Middle frontal gyrus (tissue), 1 donor: ENCODE measurements at regions not wholly inside any gene's neighbourhood (a gene's known extent, or its start where the extent isn't known, plus 50 kb on each side); places are given as distances from the start of the nearest gene placed in this dataset.
"Not testable (repeated sequence)": the region's sequence is repeated elsewhere in the genome, so short reads cannot be mapped to it uniquely, and the experiment has no call there.

Source experiments
- DNase-seq: peaks from one replicate; pipeline ENCODE4 v3.0.0-alpha.2; 2015; ENCODE audit warnings: low spot score; ENCODE audit errors: extremely low spot score

DNA sequence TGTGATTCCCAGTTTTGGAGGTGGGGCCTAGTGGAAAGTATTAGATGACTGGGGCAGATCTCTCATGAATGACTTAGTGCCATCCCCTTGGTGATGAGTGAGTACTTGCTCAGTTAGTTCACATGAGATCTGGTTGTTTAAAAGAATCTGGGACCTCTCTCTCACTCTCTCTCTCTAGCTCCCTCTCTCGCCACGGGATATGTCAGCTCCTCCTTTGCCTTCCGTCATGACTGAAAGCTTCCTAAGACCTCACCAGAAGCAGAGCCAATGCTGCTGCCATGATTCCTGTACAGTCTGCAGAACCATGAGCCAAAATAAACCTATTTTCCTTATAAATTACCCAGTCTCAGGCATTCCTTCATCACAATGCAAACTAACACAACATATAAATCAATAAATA, 176.7 kb downstream of the PRELID2 start:
- DNase-seq: no peak

DNA sequence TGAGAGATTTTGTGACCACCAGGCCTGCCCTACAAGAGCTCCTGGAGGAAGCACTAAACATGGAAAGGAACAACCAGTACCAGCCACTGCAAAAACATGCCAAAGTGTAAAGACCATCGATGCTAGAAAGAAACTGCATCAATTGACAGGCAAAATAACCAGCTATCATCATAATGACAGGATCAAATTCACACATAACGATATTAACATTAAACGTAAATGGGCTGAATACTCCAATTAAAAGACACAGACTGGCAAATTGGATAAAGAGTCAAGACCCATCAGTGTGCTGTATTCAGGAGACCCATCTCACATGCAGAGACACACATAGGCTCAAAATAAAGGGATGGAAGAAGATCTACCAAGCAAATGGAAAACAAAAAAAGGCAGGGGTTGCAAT, 182.4 kb downstream of the PRELID2 start:
- DNase-seq: not testable (repeated sequence)

DNA sequence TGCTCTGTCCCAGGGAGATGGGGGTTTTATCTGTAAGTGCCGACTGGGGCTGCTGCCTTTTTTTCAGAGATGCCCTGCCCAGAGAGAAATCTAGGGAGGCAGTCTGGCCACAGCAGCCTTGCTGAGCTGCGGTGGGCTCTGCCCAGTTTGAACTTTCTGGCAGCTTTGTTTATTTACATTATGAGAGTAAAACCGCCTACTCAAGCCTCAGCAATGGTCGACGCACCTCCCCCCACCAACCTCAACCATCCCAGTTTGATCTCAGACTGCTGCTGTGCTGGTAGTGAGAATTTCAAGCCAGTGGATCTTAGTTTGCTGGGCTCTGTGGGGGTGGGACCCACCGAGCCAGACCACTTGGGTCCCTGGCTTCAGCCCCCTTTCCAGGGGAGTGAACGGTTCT, 188.0 kb downstream of the PRELID2 start:
- DNase-seq: not testable (repeated sequence)

DNA sequence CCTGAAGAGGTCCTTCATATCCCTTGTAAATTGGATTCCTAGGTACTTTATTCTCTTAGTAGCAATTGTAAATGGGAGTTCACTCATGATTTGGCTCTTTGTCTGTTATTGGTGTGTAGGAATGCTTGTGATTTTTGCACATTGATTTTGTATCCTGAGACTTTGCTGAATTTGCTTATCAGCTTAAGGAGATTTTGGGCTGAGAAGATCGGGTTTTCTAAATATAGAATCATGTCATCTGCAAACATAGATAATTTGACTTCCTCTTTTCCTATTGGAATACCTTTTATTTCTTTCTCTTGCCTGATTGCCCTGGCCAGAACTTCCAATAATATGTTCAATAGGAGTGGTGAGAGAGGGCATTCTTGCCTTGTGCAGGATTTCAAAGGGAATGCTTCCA, 191.9 kb downstream of the PRELID2 start:
- not testable (repeated sequence) for DNase-seq

DNA sequence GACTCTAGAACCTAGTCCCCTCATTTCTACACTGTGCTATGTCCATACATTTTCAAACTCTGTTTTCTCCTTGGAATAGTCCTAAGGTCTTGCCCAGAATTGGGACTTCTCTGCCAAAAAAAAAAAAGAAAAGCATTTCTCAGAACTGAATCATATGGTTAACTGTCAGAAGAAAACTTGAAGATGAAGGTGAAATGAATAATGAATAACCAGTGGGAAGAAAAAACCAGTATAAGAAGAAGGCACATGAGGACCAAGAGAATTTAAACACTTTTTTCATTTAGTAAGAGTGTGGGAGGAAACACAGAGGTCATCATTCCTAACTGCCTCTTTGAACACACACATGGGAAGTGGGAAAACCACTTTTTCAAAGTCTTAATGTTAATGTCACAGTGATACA, 197.7 kb downstream of the PRELID2 start:
- DNase-seq: no peak

DNA sequence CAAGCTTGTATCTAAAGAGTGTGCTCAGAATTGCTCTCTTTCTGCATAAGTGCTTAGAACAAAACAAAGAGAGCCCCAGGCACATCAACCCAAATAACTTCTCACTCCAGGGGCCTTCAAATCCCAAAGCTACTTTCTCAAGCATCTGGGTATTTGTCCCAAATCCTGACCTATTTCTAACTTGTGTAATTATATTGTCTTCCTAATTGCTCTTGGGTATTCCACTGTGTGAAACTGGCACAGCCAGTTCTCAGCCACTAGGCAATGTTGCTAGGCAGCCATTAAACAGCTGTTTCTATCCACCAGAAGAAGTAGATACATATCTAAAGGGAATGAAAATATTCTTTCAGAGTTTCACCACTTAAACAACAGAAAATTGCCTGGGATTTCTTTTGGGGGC, 198.8 kb downstream of the PRELID2 start:
- no peak for DNase-seq

DNA sequence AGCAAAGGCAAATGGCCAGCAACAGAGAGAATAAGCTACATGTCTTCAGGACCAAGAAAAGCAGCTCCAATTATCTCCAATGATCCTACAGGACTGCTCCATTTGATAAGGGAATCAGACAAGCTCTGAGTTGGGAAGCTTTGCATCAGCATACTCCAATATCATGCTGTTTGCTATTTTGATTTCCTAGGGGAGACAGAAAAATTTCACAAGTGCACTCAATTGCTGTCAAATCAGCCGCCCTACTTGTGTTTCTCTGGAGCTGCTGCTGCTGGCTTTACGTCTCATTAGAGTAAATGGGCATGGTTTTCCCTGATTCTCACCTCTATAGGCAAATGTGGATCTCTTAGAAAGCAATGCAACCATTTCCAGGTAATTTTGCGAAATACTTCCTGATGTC, 201.7 kb downstream of the PRELID2 start:
- DNase-seq: no peak

DNA sequence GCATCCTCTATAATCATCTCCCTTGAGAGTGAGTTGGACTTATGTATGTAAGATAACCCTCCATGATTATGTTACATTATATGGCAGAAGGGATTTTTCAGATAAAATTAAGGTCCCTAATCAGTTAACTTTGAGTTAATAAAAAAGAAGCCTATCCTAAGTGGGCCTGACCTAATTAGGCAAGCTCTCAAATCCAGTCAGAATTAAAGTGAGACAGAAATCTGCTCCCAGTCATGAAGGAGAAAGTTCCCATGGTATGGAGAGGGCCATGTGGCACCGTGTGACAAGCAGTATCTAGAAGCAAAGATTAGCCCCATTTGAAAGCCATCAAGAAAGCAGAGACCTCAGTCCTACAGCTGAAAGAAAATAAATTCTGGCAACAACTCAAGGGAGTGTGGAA, 202.4 kb downstream of the PRELID2 start:
- no peak for DNase-seq

DNA sequence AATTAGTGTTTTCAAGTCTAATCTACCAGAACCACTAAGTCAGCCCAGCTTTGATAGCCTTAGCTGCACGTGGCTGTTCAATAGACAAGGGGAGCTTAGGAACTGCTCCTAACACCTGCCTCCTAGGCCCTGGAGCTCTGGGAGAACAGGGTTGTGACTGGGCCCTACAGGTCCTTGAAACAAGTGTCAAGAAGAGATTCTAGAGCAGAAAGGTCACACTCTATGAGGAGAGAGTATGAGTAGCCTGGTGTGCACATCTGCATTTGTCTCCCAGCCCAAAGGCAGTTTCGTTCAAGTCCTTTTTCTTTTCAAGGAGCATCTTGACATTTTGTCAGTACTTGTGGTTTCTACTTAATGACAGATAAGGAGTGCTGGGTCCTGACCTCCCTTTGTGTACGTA, 206.1 kb downstream of the PRELID2 start:
- DNase-seq: no peak

DNA sequence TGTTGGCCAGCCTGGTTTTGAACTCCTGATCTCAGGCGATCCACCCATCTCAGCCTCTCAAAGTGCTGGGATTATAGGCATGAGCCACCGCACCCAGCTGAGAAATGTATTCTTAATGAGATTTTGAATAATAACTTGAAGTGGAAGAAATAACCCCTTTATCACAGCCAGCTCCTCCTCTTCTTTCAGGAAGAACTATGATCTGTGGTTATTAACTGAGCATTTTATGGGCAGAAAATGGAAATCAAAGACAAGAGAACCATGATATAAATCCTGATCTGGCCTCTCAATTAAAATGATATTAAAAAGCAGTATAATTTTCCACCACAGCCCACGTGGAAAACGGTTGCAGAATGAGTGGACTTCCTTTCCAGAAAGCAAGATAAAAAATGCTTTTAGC, 206.6 kb downstream of the PRELID2 start:
- no peak for DNase-seq

DNA sequence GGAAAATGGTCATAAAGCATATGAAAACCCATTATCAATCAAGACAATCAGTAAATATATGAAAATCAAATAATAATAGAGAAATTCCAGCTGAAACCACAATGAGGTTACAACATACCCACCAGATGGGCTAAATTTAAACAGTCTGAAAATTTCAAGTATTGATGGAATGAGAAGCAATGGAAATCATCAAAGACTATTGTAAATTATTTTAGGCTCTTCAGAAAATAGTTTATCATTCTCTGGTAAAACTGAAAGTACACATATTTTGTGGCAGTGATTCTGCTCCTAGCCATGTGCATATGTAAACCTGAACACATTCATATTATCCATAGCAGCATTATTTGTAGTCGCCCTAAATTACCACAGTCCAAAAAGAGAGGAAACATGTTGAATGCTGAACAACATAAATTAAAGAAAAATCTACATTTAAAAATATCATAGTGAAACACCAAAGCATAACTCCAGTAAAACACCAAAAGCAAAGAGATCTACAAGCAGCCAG, 215.3 kb downstream of the PRELID2 start:
- no peak for DNase-seq

DNA sequence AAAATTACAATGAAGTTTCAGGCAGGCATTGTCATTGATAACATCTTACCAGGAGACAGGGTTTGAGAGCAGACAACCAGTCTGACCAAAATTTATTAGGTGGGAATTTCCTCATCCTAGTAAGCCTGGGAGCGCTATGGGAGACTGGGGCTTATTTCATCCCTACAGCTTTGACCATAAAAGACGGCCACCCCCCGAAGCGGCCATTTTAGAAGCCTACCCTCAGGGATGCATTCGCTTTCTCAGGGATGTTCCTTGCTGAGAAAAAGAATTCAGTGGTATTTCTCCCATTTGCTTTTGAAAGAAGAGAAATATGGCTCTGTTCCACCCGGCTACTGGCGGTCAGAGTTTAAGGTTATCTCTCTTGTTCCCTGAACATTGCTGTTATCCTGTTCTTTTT, 218.4 kb downstream of the PRELID2 start:
- not testable (repeated sequence) for DNase-seq

DNA sequence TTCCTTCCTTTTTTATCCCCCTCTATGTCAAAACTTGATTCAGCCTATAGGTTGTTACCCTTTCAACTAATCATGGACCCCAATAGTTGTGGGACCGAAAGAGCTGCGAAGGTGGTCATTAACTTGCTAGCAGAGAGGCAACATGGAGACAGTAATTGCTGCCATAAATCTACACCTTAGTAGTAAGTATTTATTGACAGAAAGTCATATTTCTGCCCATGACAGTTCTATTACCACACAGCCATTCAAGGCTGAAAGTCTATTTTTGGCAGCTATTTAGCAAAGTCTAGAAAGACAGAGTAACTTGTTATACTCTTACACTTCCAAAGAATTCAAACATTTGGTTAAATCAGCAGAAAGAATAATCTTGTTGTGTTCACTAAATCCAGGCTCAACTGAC, 236.2 kb downstream of the PRELID2 start:
- no peak for DNase-seq

DNA sequence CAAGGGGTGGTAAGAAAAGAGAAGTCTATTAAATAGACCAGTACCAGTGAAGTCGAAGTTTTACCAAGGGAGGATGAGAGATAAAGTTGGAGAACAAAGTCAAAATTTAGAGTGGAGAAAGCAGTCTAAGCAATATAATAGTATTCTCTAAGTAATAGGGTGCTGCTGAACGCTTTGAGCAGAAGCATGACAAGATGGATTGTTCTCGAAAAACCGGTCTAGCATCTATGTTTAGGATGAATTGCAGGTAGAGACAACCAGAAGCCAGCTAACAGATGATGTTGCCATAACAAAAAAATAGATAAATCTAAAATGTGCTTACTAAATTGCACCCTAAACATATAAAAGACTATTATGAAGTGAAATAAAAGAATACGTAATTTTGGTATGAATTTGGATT, 237.0 kb downstream of the PRELID2 start:
- no peak for DNase-seq

DNA sequence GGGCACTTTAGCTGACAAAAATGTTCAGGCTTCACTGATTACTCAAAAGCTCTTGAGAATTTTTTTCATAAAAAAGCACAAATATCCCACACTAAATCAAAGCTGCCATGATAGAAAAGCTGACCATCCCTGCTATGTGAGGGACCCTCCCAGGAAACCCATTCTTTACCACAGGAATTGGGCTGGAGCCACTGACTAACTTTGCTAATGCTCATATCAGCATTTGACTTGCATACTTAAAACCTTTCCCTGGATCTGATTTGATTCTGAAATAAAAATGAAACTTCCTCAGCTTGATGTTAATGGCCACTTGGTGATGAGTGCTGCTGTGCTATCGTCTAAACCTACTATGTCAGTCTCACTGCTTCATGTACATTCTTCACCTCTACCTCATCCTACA, 243.6 kb downstream of the PRELID2 start:
- DNase-seq: no peak

DNA sequence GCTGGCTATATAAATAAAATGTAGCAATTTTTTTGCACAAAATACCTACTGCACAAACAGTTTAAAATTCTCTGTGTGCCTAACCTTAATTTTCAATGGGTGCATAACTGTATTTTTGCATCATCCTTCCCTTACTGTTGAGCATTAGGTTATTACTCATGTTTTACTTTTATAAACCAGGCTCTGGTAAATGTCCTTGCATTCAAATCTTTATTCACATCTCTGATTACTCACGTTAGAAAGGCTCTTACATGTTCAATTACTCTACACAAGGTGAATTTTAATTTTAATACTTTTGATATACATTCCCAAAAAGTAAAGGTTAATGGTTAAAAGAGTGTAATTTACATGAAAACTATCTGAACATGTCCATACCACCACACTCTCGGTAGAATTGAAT, 246.1 kb downstream of the PRELID2 start:
- no peak for DNase-seq

DNA sequence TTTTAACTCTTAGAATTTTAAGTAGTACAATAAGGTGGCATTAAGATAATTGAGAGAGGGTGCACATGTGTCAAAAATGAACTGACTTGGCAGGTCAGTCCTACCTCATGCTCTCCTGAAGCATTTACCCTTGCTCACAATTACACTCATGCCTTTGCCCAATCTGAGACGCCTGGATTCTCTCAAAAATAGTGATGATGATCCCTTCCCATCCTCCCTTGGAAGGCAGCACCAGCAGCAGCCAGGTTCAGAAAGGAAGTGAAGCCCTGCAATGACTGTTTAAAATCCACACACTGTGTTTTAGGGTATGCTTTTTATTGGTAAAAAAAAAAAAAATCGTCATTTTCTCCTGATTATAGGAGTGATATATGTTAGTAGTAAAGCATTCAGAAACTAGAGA, 246.6 kb downstream of the PRELID2 start:
- no peak for DNase-seq

DNA sequence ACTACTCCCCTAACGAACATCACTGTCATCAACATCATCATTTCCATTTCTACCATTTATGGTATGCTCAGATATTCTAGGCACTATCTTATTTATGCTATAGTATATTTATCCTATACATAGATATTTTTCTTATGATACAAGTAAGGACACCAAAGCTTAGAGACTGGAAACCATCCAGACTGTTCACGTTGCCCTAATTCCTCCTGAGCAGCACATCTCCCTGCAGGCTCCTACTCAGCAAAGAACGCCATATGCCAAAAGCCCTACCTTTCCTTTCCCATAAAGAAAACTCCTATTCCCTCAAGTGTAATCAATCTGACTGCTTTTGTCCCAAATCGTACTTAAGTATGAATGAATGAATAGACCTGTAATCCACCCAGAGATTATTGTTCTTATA, 247.0 kb downstream of the PRELID2 start:
- DNase-seq: no peak

DNA sequence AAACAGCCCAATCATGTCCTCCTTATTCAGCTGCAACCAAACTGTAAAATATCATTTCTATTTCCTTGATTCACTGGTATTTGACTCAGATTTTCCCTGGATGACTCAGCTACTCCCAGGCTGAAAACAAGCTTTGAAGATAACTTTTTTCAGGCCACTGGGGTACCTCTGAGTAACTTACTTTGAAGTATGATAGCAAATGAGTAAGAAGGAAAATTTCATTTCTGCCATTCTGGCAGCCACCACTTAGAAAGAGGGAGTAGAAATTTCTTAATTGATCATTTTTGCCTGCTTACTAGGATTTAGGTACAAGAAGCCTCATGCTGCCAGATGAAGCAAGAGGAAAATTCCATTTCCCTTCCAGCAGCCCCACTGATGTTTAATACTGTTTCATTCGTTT, 247.4 kb downstream of the PRELID2 start:
- no peak for DNase-seq

DNA sequence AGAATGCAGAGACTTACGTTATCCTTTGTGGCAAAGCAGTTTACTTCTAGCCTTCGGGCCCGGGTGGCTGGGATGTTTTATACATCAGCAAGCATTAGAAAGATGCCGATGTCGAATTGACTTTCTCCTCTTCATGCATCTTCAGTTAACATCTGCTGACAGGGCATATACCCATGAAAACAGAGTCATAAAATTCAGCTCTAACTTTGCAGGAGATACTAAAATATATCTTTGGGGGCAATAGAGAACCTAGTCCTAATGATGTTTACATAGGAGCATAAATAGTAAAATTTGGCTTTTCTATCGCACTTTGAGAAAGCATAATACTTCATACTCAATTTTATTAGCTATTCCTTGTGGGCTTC, 247.9 kb downstream of the PRELID2 start:
- DNase-seq: no peak

DNA sequence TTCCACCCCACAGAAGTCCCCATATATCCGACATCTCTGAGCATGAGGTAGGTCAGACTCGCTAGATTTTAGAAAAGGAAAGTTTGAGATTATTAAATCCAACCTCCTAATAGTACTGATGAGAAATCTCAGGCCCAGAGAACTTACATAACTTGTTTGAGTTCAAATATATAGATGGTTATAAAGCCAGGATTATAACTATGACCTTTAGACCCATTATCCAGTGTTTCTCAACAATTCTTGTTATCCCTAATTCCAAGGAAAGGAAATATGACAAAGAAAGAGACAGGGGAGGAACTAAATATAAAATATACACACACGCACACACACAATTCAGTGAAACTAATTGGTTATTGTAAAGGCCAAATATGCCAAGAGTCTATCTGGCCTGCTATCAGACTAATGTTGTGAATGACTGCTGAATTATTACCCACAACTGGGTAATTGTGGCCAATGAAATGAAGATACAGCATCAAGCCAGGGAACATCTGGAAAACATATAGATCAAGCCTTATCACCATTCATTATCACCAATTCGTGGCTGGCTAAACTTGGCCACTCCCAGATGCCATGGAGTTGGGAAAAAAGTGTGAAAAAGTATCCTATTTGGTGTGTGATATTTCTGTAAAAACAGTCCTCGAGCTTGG, 248.4 kb downstream of the PRELID2 start:
- DNase-seq: no peak

DNA sequence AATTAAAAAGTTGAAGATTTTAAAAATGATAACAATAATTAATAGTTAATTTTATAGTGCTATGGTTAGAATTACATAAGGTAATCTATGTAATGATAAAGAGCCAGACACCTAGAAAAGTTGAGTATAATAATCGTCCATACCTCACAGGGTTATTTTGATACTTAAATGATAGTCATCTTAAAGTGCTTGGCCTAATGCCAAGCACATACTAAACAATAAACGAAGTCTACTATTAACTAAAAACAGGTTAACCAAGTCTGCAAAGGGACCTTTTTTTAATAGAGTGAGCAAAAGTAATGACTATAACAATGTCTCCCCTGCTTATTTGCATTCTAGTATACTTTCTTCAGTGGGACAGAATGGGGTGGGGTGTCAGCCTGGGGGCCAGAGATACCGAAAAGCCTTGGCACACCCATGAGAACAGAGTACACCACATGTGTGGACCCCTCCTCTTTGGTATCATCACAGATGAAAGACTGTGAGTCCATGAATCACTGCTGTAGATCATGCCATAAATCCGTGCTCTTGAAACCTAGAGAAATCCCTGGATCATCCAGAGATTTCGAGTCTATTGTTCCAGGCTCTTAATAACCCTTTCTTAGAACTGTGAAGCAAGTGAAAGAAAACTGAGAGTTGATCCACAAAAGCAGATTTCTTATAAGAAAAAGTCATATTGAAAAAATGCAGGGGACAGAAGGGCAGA, 249.5 kb downstream of the PRELID2 start:
- no peak for DNase-seq

DNA sequence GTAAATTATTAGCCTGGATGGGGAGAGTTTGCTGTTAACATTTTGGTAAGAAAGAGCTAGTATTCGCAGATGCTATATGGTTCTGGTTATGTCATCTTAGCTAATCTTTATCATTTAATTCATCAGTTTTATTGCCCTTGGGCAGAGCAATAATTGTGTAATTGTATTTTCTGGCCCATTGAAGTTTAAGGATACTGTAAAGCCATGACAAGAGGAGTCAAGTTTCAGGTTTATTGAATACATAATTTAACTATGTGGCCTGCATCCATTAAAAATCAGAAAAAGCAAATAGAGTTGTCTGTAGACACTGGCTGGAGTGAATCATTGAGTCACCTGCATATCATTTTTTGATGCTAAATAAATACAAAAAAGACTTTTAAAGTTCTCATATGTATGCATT, 255.8 kb downstream of the PRELID2 start:
- DNase-seq: no peak
